Endothelial cell of umbilical vein (primary cell): ENCODE measurements at regions not wholly inside any gene's neighbourhood (a gene's known extent, or its start where the extent isn't known, plus 50 kb on each side); places are given as distances from the start of the nearest gene placed in this dataset.

Source experiments
- BruUV-seq: library from RNA; stranded (reverse); fragments of 400-500 nt; replicated peaks from 2 replicates; lab custom pipeline; 2021; lab: Mats Ljungman, UMichigan
- CTCF ChIA-PET: fragments of 300-600, 350-600 bp; sonication (Branson Sonifier 250); formaldehyde crosslinking; loops from one replicate; lab custom pipeline; 2021; ENCODE audit warnings: antibody characterized with exemption, inconsistent platforms; lab: Charles Lee
- POLR2A ChIA-PET: fragments of 300-600, 350-600 bp; sonication (Branson Sonifier 250); formaldehyde crosslinking; loops from one replicate; lab custom pipeline; 2021; ENCODE audit warnings: antibody characterized with exemption, inconsistent platforms; lab: Charles Lee
- DNase-seq: peaks from one replicate; pipeline ENCODE4 v3.0.0-alpha.2; 2011; ENCODE audit warnings: low read depth, low spot score
- FAIRE-seq: peaks from 2 replicates; lab custom pipeline; 2011; peaks lifted over from hg19 to GRCh38; lab: Jason Lieb, UNC
- H2AFZ ChIP-seq: 2 replicates; pipeline ENCODE4 v1.6.0; 2012; ENCODE audit warnings: low read depth, low read length, control low read depth, inconsistent platforms
- H3K27ac ChIP-seq: 2 replicates; pipeline ENCODE4 v1.5.1; 2011; ENCODE audit warnings: low read depth, mild to moderate bottlenecking, control low read depth, low read length, moderate library complexity; ENCODE audit not compliant: insufficient read depth
- H3K27me3 ChIP-seq, 2 experiments: 2 replicates each; pipeline versions ENCODE4 v1.6.0 to v1.6.1; 2011; ENCODE audit warnings: low read length in 2 of 2, mixed read lengths in 1 of 2; ENCODE audit not compliant: control insufficient read depth in 2 of 2, insufficient read depth in 2 of 2
- H3K36me3 ChIP-seq, 2 experiments: 2 replicates in 1 of 2; 3 replicates in 1 of 2; pipeline ENCODE4 v1.5.1; 2011; ENCODE audit warnings: low read length in 2 of 2, mild to moderate bottlenecking in 1 of 2, moderate library complexity in 1 of 2; ENCODE audit not compliant: control insufficient read depth in 2 of 2, insufficient read depth in 2 of 2; ENCODE audit errors: extremely low read depth in 1 of 2
- H3K4me1 ChIP-seq: 3 replicates; pipeline ENCODE4 v1.5.1; 2011; ENCODE audit warnings: mild to moderate bottlenecking, low read length; ENCODE audit not compliant: control insufficient read depth, insufficient read depth; ENCODE audit errors: extremely low read depth
- H3K4me2 ChIP-seq: 2 replicates; pipeline ENCODE4 v1.6.1; 2011; ENCODE audit warnings: low read length, control low read depth, mixed read lengths; ENCODE audit not compliant: insufficient read depth
- H3K4me3 ChIP-seq, 3 experiments: fragments of 200-600 bp in 1 of 3; sonication (generic), shearing (Covaris generic) in 1 of 3; replicated peaks in 1 of 3; 2 replicates each; pipeline ENCODE4 v1.5.1; 2011 to 2016; ENCODE audit warnings: control low read depth in 3 of 3, low read length in 3 of 3, mild to moderate bottlenecking in 2 of 3, inconsistent platforms in 1 of 3, low read depth in 1 of 3, moderate library complexity in 1 of 3; ENCODE audit not compliant: insufficient read depth in 1 of 3
- H3K79me2 ChIP-seq: 2 replicates; pipeline ENCODE4 v1.6.0; 2012; ENCODE audit warnings: low read length, inconsistent platforms; ENCODE audit not compliant: control insufficient read depth, insufficient read depth
- H3K9ac ChIP-seq: replicated peaks from 2 replicates; pipeline ENCODE3; 2011; ENCODE audit warnings: low read length, control low read depth; ENCODE audit not compliant: insufficient read depth; ENCODE audit errors: extremely low read depth
- H3K9me1 ChIP-seq: replicated peaks from 3 replicates; pipeline ENCODE4 v1.6.0; 2011; ENCODE audit warnings: mild to moderate bottlenecking, low read length; ENCODE audit not compliant: control insufficient read depth, insufficient read depth; ENCODE audit errors: extremely low read depth
- H3K9me3 ChIP-seq: replicated peaks from 2 replicates; pipeline ENCODE4 v1.5.1; 2012; ENCODE audit warnings: low read length, inconsistent platforms; ENCODE audit not compliant: control insufficient read depth, insufficient read depth
- H4K20me1 ChIP-seq: replicated peaks from 2 replicates; pipeline ENCODE3; 2011; ENCODE audit warnings: mild to moderate bottlenecking, low read length; ENCODE audit not compliant: control insufficient read depth, insufficient read depth; ENCODE audit errors: extremely low read depth
- CTCF ChIP-seq, 2 donors: IDR thresholded peaks; 1 replicate in 1 of 2; 2 replicates in 1 of 2; pipeline ENCODE4 v1.5.1; 2011; ENCODE audit warnings: low read length in 2 of 2, mild to moderate bottlenecking in 2 of 2, moderate library complexity in 2 of 2, control low read depth in 1 of 2, inconsistent platforms in 1 of 2, low read depth in 1 of 2; ENCODE audit not compliant: insufficient read depth in 1 of 2; ENCODE audit errors: extremely low read depth in 1 of 2
- EZH2 ChIP-seq: IDR thresholded peaks from 2 replicates; pipeline ENCODE4 v1.6.1; 2012; ENCODE audit warnings: borderline replicate concordance, low read depth, mild to moderate bottlenecking, moderate library complexity, low read length, inconsistent platforms; ENCODE audit not compliant: severe bottlenecking
- FOS ChIP-seq: IDR thresholded peaks from 2 replicates; pipeline ENCODE4 v1.6.1; 2011; ENCODE audit warnings: mild to moderate bottlenecking, low read length, moderate library complexity, borderline replicate concordance; ENCODE audit not compliant: insufficient read depth
- GATA2 ChIP-seq: IDR thresholded peaks from 2 replicates; pipeline ENCODE4 v1.7.0; 2011; ENCODE audit warnings: low read depth, mild to moderate bottlenecking, moderate library complexity, mixed read lengths, low read length; ENCODE audit not compliant: insufficient read length, insufficient read depth
- JUN ChIP-seq: IDR thresholded peaks from 2 replicates; pipeline ENCODE4 v1.6.1; 2011; ENCODE audit warnings: borderline replicate concordance, low read depth; ENCODE audit not compliant: insufficient read length, insufficient read depth
- MAX ChIP-seq: IDR thresholded peaks from 2 replicates; pipeline ENCODE4 v1.6.1; 2011; ENCODE audit not compliant: insufficient read depth, insufficient read length
- MYC ChIP-seq: IDR thresholded peaks from one replicate; pipeline ENCODE4 v1.6.1; 2011; ENCODE audit warnings: mild to moderate bottlenecking, low read depth, low read length
- POLR2A ChIP-seq: IDR thresholded peaks from 2 replicates; pipeline ENCODE4 v1.6.1; 2012; ENCODE audit warnings: low read depth, mild to moderate bottlenecking, control low read depth, low read length
- POLR2AphosphoS5 ChIP-seq: IDR thresholded peaks from 2 replicates; pipeline ENCODE4 v1.6.1; 2012; ENCODE audit warnings: low read depth, mild to moderate bottlenecking, control low read depth, low read length, moderate library complexity; ENCODE audit not compliant: insufficient read depth
- dilution Hi-C: fragments of 300-500 bp; cut with MboI; formaldehyde crosslinking; loops from one replicate; pipeline ENCODE4 v1.15.0; 2019; ENCODE audit warnings: low sequenced_read_pairs; ENCODE audit not compliant: extremely low pct_ligation_motif_present
- intact Hi-C: fragments of 100-400 bp; cut with micrococcal nuclease; formaldehyde crosslinking; loops from one replicate; pipeline ENCODE4 v1.10.0; 2022

DNA sequence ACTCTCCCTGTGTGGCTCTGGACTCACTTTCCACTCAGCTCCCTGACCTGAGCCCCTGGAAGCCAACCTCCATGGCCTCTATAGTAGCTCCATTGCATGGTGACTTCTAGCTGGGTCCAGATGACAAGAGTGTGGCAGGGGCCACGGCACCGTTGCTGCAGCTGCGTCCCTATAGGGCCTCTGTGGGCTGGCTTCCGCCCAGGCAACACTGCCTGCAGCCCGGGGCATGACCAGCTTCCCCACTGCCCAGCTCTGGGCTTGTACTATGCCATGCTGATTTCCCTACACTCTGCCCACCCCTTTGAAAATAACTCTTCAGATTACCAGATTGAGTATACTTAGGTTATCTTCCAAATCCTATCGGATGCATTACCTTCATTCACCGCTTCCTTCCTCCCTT lies 73.8 kb upstream of the NEURL1B start:
- ChIA-PET POLR2A (no interaction called here), CTCF (no interaction called here)
- H3K36me3 ChIP-seq = no peaks in the 10 kb centered on the region
- TF ChIP-seq JUN = no peak
- TF ChIP-seq EZH2 = no peak
- no peak for TF ChIP-seq POLR2AphosphoS5
- TF ChIP-seq MYC = no peak
- TF ChIP-seq POLR2A = no peak
- TF ChIP-seq GATA2 = no peak
- no peak for TF ChIP-seq FOS
- TF ChIP-seq MAX = no peak
- no peak for TF ChIP-seq CTCF (IDR thresholded peaks at IDR 0.05; ENCODE audit: extremely low read depth in 1 of 2, insufficient read depth in 1 of 2, low read depth in 1 of 2, low read length in 2 of 2)
- intact Hi-C loops (no loop called here), dilution Hi-C loops (no loop called here)
- H3K9me1 ChIP-seq = no peaks in the 10 kb centered on the region
- H2AFZ ChIP-seq = no peak overlapping the region
- no peak for FAIRE-seq
- H3K4me1 ChIP-seq = no peaks in the 10 kb centered on the region
- no peaks in the 10 kb centered on the region for H3K9me3 ChIP-seq
- H3K79me2 ChIP-seq = no peaks in the 10 kb centered on the region
- no peak overlapping the region for H3K27ac ChIP-seq
- no TSS peak for BruUV-seq
- no peak overlapping the region for H3K4me3 ChIP-seq
- H3K9ac ChIP-seq = no peak overlapping the region
- H3K27me3 ChIP-seq = no peaks in the 10 kb centered on the region
- no peaks in the 10 kb centered on the region for H4K20me1 ChIP-seq
- H3K4me2 ChIP-seq = no peak overlapping the region
- DNase-seq = no peak
